SH-SY5Y (cell line): ENCODE measurements at regions not wholly inside any gene's neighbourhood (a gene's known extent, or its start where the extent isn't known, plus 50 kb on each side); places are given as distances from the start of the nearest gene placed in this dataset.

Source experiments
- GATA2 ChIP-seq: IDR thresholded peaks from 2 replicates; pipeline ENCODE4 v1.6.1; 2011; ENCODE audit warnings: mild to moderate bottlenecking, low read depth, low read length
- GATA3 ChIP-seq: IDR thresholded peaks from 2 replicates; pipeline ENCODE4 v1.6.1; 2011; ENCODE audit warnings: low read depth, mild to moderate bottlenecking, low read length, moderate library complexity

- no peak for TF ChIP-seq GATA2
- TF ChIP-seq GATA3: no peak
Observed at GRCh38 chr11:128398517-128399250, 188.7 kb downstream of the ETS1 start.
